ENCODE measurements at regions not wholly inside any gene's neighbourhood (a gene's known extent, or its start where the extent isn't known, plus 50 kb on each side); places are given as distances from the start of the nearest gene placed in this dataset.

- DNase-seq: no peak
These were observed 53.6 kb upstream of the ANO3 start for GRCh38 chr11:26278354-26278753.
